Astrocyte (in vitro differentiated cells and primary cell): ENCODE measurements at regions not wholly inside any gene's neighbourhood (a gene's known extent, or its start where the extent isn't known, plus 50 kb on each side); places are given as distances from the start of the nearest gene placed in this dataset.

Source experiments
- DNase-seq: peaks from one replicate; pipeline ENCODE4 v3.0.0-alpha.2; 2010; ENCODE audit warnings: low read depth
- FAIRE-seq: peaks from 2 replicates; lab custom pipeline; 2011; peaks lifted over from hg19 to GRCh38; lab: Jason Lieb, UNC
- H2AFZ ChIP-seq: 2 replicates; pipeline ENCODE4 v1.6.0; 2012; ENCODE audit warnings: low read depth, low read length, inconsistent platforms
- H3K27ac ChIP-seq: 2 replicates; pipeline ENCODE4 v1.5.1; 2011; ENCODE audit warnings: low read depth, low read length, inconsistent platforms
- H3K27me3 ChIP-seq: 2 replicates; pipeline ENCODE4 v1.6.0; 2011; ENCODE audit warnings: low read length, inconsistent platforms; ENCODE audit not compliant: insufficient read depth
- H3K36me3 ChIP-seq: 2 replicates; pipeline ENCODE4 v1.5.1; 2011; ENCODE audit warnings: low read length, inconsistent platforms; ENCODE audit not compliant: insufficient read depth
- H3K4me1 ChIP-seq: 2 replicates; pipeline ENCODE4 v1.5.1; 2011; ENCODE audit warnings: low read length, inconsistent platforms; ENCODE audit not compliant: insufficient read depth
- H3K4me2 ChIP-seq: 2 replicates; pipeline ENCODE4 v1.6.0; 2012; ENCODE audit warnings: low read length, inconsistent platforms
- H3K4me3 ChIP-seq: 2 replicates; pipeline ENCODE4 v1.5.1; 2011; ENCODE audit warnings: low read depth, mild to moderate bottlenecking, low read length, inconsistent platforms; ENCODE audit not compliant: insufficient read depth
- H3K79me2 ChIP-seq: 2 replicates; pipeline ENCODE4 v1.6.0; 2012; ENCODE audit warnings: mild to moderate bottlenecking, low read length, inconsistent platforms; ENCODE audit not compliant: insufficient read depth
- H3K9ac ChIP-seq: 2 replicates; pipeline ENCODE4 v1.6.0; 2012; ENCODE audit warnings: mild to moderate bottlenecking, low read length, inconsistent platforms
- H3K9me3 ChIP-seq: 2 replicates; pipeline ENCODE4 v1.5.1; 2012; ENCODE audit warnings: low read depth, mild to moderate bottlenecking, low read length, inconsistent platforms; ENCODE audit not compliant: insufficient read depth
- H4K20me1 ChIP-seq: 2 replicates; pipeline ENCODE4 v1.6.0; 2012; ENCODE audit warnings: low read length, inconsistent platforms; ENCODE audit not compliant: insufficient read depth
- H3K27ac Mint-ChIP-seq: one replicate; pipeline ENCODE4 v1.8.0; 2021; ENCODE audit warnings: mild to moderate bottlenecking, mixed read lengths; ENCODE audit not compliant: unreplicated experiment
- H3K27me3 Mint-ChIP-seq: one replicate; pipeline ENCODE4 v1.8.0; 2021; ENCODE audit warnings: low read depth, mixed read lengths; ENCODE audit not compliant: unreplicated experiment
- H3K36me3 Mint-ChIP-seq: one replicate; pipeline ENCODE4 v1.8.0; 2021; ENCODE audit warnings: low read depth, mixed read lengths; ENCODE audit not compliant: unreplicated experiment
- H3K4me1 Mint-ChIP-seq: one replicate; pipeline ENCODE4 v1.8.0; 2021; ENCODE audit warnings: low read depth, mixed read lengths; ENCODE audit not compliant: unreplicated experiment
- H3K4me3 Mint-ChIP-seq: one replicate; pipeline ENCODE4 v1.8.0; 2021; ENCODE audit warnings: mild to moderate bottlenecking, moderate library complexity, mixed read lengths; ENCODE audit not compliant: unreplicated experiment
- H3K9me3 Mint-ChIP-seq: one replicate; pipeline ENCODE4 v1.8.0; 2021; ENCODE audit warnings: mild to moderate bottlenecking, mixed read lengths; ENCODE audit not compliant: unreplicated experiment
- CTCF ChIP-seq: IDR thresholded peaks from 2 replicates; pipeline ENCODE4 v1.5.1; 2011; ENCODE audit warnings: low read depth, mild to moderate bottlenecking, inconsistent platforms, low read length, moderate library complexity; ENCODE audit not compliant: insufficient read depth
- EZH2 ChIP-seq: IDR thresholded peaks from 2 replicates; pipeline ENCODE4 v1.6.1; 2012; ENCODE audit warnings: mild to moderate bottlenecking, low read length, inconsistent platforms; ENCODE audit not compliant: insufficient read depth

- Mint-ChIP-seq H3K36me3 (no peaks in the 10 kb centered on the region), H3K27me3 (peaks cover 22% of the 10 kb centered on the region), H3K9me3 (peaks cover 7% of the 10 kb centered on the region), H3K4me1 (peaks cover 4% of the 10 kb centered on the region), H3K27ac (no peak overlapping the region), H3K4me3 (no peak overlapping the region)
- Histone ChIP-seq H3K4me3 (no peak overlapping the region), H3K4me1 (peaks cover 5% of the 10 kb centered on the region), H3K9me3 (no peaks in the 10 kb centered on the region), H3K79me2 (no peaks in the 10 kb centered on the region), H3K27ac (no peak overlapping the region), H3K9ac (no peak overlapping the region), H4K20me1 (no peaks in the 10 kb centered on the region), H2AFZ (no peak overlapping the region), H3K36me3 (no peaks in the 10 kb centered on the region), H3K27me3 (peaks cover 12% of the 10 kb centered on the region), H3K4me2 (no peak overlapping the region)
- TF ChIP-seq CTCF, result no peak
- no peak for TF ChIP-seq EZH2
- no peak for DNase-seq
- FAIRE-seq, result no peak
These were observed 205.9 kb upstream of the SVIL start for GRCh38 chr10:29840516-29841276.

- H3K4me1 ChIP-seq, result peaks cover 5% of the 10 kb centered on the region
- H3K36me3 Mint-ChIP-seq, result no peaks in the 10 kb centered on the region
- no peak overlapping the region for H2AFZ ChIP-seq
- no peak overlapping the region for H3K4me3 ChIP-seq
- TF ChIP-seq CTCF (no peak), EZH2 (no peak)
- no peaks in the 10 kb centered on the region for H3K9me3 ChIP-seq
- H4K20me1 ChIP-seq, result no peaks in the 10 kb centered on the region
- H3K36me3 ChIP-seq, result no peaks in the 10 kb centered on the region
- H3K9me3 Mint-ChIP-seq, result peaks cover 1% of the 10 kb centered on the region
- DNase-seq (no peak), FAIRE-seq (no peak)
- no peak overlapping the region for H3K27ac Mint-ChIP-seq
- H3K27ac ChIP-seq, result no peak overlapping the region
- H3K27me3 Mint-ChIP-seq, result peaks cover 24% of the 10 kb centered on the region
- H3K79me2 ChIP-seq, result no peaks in the 10 kb centered on the region
- peaks cover 4% of the 10 kb centered on the region for H3K4me1 Mint-ChIP-seq
- H3K27me3 ChIP-seq, result peaks cover 12% of the 10 kb centered on the region
- no peak overlapping the region for H3K4me3 Mint-ChIP-seq
- no peak overlapping the region for H3K4me2 ChIP-seq
- no peak overlapping the region for H3K9ac ChIP-seq
These were observed 205.2 kb upstream of the SVIL start for GRCh38 chr10:29839826-29840515.

- TF ChIP-seq EZH2 (no peak), CTCF (no peak)
- FAIRE-seq (no peak), DNase-seq (no peak)
- Histone ChIP-seq H3K9ac (no peak overlapping the region), H3K9me3 (no peaks in the 10 kb centered on the region), H3K27ac (no peak overlapping the region), H4K20me1 (no peaks in the 10 kb centered on the region), H3K4me2 (no peak overlapping the region), H3K4me3 (no peak overlapping the region), H3K36me3 (no peaks in the 10 kb centered on the region), H3K79me2 (no peaks in the 10 kb centered on the region), H3K4me1 (peaks cover 5% of the 10 kb centered on the region), H2AFZ (no peak overlapping the region), H3K27me3 (peaks cover 12% of the 10 kb centered on the region)
- Mint-ChIP-seq H3K9me3 (no peaks in the 10 kb centered on the region), H3K27me3 (peaks cover 22% of the 10 kb centered on the region), H3K4me3 (no peak overlapping the region), H3K4me1 (peaks cover 4% of the 10 kb centered on the region), H3K27ac (no peak overlapping the region), H3K36me3 (no peaks in the 10 kb centered on the region)
These were observed 203.8 kb upstream of the SVIL start for GRCh38 chr10:29838539-29838938.
